Activated CD8-positive, alpha-beta memory T cell treated with anti-CD3 and anti-CD28 coated beads, Interleukin-2, amount 10 ng/mL, durations not matched to agents 7 days and 5 days (primary cell): ENCODE measurements at regions not wholly inside any gene's neighbourhood (a gene's known extent, or its start where the extent isn't known, plus 50 kb on each side); places are given as distances from the start of the nearest gene placed in this dataset.

Source experiments
- ATAC-seq: fragments of 150-1000 bp; cut with Tn5 transposase; one replicate; pipeline ENCODE4 v1.10.0; 2021; ENCODE audit warnings: moderate library complexity
- CTCF ChIA-PET: fragments of 350-600 bp; sonication (Branson Sonifier 250); formaldehyde crosslinking; loops from one replicate; lab custom pipeline; 2021; ENCODE audit warnings: antibody characterized with exemption; lab: Charles Lee
- DNase-seq: peaks from one replicate; pipeline ENCODE4 v3.0.0-alpha.2; 2020
- H3K27ac Mint-ChIP-seq: one replicate; pipeline ENCODE4 v1.8.0; 2021; ENCODE audit warnings: mild to moderate bottlenecking, mixed read lengths
- H3K27me3 Mint-ChIP-seq: one replicate; pipeline ENCODE4 v1.8.0; 2021; ENCODE audit warnings: mixed read lengths
- H3K36me3 Mint-ChIP-seq: one replicate; pipeline ENCODE4 v1.8.0; 2021; ENCODE audit warnings: mild to moderate bottlenecking, mixed read lengths
- H3K4me1 Mint-ChIP-seq: one replicate; pipeline ENCODE4 v1.8.0; 2021; ENCODE audit warnings: mixed read lengths
- H3K4me3 Mint-ChIP-seq: one replicate; pipeline ENCODE4 v1.8.0; 2021; ENCODE audit warnings: mild to moderate bottlenecking, moderate library complexity, mixed read lengths
- H3K9me3 Mint-ChIP-seq: one replicate; pipeline ENCODE4 v1.8.0; 2022; ENCODE audit warnings: low read depth, mixed read lengths

DNA sequence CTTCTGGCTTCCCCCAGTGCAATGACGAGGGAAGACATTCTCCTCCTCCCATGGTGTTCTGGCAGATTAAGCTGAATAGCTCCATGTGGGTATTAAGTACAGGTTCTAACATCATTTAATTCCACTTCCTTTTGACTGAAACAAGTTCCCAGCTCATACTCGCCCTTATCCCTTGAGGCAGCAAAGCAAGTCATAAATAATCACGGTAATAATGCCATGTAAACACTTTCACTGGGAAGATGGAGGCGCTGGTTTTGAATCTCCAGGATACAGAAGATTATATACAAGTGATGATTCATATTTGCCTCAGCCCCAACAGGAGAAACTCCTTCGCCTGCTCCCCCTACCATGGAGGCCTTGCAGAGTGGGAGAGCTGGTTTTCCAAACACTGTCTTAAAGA, 141.3 kb downstream of the PXDC1 start:
- Mint-ChIP-seq H3K36me3 (no peaks in the 10 kb centered on the region), H3K27ac (no peak overlapping the region), H3K4me3 (no peak overlapping the region), H3K9me3 (no peaks in the 10 kb centered on the region), H3K27me3 (peaks cover 3% of the 10 kb centered on the region), H3K4me1 (no peaks in the 10 kb centered on the region)
- ATAC-seq (no peak), DNase-seq (peak; percentile 14)
- CTCF ChIA-PET = no interaction called here

GRCh38 chr6:3609388-3609787, 142.1 kb downstream of the PXDC1 start:
- no peak overlapping the region for H3K27ac Mint-ChIP-seq
- no peaks in the 10 kb centered on the region for H3K4me1 Mint-ChIP-seq
- no peaks in the 10 kb centered on the region for H3K9me3 Mint-ChIP-seq
- peak; percentile 35 for DNase-seq
- peaks cover 3% of the 10 kb centered on the region for H3K27me3 Mint-ChIP-seq
- H3K36me3 Mint-ChIP-seq = no peaks in the 10 kb centered on the region
- no peak overlapping the region for H3K4me3 Mint-ChIP-seq
- ATAC-seq = no peak
- CTCF ChIA-PET = no interaction called here

GRCh38 chr6:3608159-3608558, 143.4 kb downstream of the PXDC1 start:
- ATAC-seq = no peak
- H3K4me3 Mint-ChIP-seq = no peak overlapping the region
- no peaks in the 10 kb centered on the region for H3K9me3 Mint-ChIP-seq
- peak; percentile 7 for DNase-seq
- peaks cover 7% of the 10 kb centered on the region for H3K27me3 Mint-ChIP-seq
- H3K4me1 Mint-ChIP-seq = no peaks in the 10 kb centered on the region
- CTCF ChIA-PET = no interaction called here
- H3K27ac Mint-ChIP-seq = no peak overlapping the region
- H3K36me3 Mint-ChIP-seq = no peaks in the 10 kb centered on the region

GRCh38 chr6:3607599-3607998, 143.9 kb downstream of the PXDC1 start:
- Mint-ChIP-seq H3K9me3 (no peaks in the 10 kb centered on the region), H3K36me3 (no peaks in the 10 kb centered on the region), H3K4me3 (no peak overlapping the region), H3K4me1 (no peaks in the 10 kb centered on the region), H3K27ac (no peak overlapping the region), H3K27me3 (peaks cover 7% of the 10 kb centered on the region)
- DNase-seq (peak; percentile 25), ATAC-seq (no peak)
- CTCF ChIA-PET = no interaction called here

GRCh38 chr6:3607171-3607570, 144.3 kb downstream of the PXDC1 start:
- DNase-seq (peak; percentile 12), ATAC-seq (no peak)
- H3K9me3 Mint-ChIP-seq = no peaks in the 10 kb centered on the region
- CTCF ChIA-PET = no interaction called here
- H3K4me1 Mint-ChIP-seq = no peaks in the 10 kb centered on the region
- peaks cover 7% of the 10 kb centered on the region for H3K27me3 Mint-ChIP-seq
- no peak overlapping the region for H3K4me3 Mint-ChIP-seq
- no peaks in the 10 kb centered on the region for H3K36me3 Mint-ChIP-seq
- H3K27ac Mint-ChIP-seq = no peak overlapping the region

DNA sequence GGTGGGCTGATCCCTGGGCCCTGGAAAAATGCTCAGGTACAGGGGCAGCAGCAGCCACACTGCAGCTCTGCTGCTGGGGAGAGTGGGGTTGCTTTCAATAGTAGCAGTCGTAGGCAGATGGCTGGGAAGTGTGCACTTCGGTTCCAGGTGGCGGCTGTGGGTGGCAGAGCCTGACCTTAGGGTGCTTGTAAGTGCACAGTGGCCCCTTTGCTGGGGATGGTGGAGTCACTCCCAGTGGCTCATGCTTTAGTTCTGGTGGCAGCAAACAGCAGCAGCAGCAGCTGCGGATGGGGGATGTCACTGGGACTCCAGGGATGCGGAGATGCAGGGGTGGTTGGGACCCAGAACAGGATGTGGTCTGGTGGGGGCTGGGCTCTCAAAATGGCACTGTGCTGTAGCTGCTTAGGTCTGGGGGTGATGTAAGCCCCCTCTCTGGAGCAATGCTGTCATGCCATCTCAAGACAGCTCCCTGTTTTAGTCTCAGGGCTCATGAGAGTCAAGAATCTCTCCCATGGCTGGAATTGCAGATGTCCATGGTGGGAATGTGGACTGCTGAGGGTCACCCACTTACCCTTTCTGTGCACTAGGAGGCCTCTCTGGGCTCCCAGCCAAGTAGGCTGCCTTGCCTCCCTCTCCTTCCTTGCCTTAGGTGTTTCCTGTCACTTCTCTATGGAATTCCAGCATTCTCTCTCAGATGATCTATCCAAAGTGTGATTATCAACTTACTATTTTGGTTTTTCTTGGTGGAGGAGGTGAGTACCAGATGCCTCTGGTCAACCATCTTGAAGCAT, 146.7 kb upstream of the SLC22A23 start:
- Mint-ChIP-seq H3K4me1 (no peaks in the 10 kb centered on the region), H3K36me3 (no peaks in the 10 kb centered on the region), H3K27me3 (peaks cover 22% of the 10 kb centered on the region), H3K9me3 (no peaks in the 10 kb centered on the region), H3K4me3 (no peak overlapping the region), H3K27ac (no peak overlapping the region)
- ATAC-seq (no peak), DNase-seq (no peak)
- CTCF ChIA-PET = no interaction called here

DNA sequence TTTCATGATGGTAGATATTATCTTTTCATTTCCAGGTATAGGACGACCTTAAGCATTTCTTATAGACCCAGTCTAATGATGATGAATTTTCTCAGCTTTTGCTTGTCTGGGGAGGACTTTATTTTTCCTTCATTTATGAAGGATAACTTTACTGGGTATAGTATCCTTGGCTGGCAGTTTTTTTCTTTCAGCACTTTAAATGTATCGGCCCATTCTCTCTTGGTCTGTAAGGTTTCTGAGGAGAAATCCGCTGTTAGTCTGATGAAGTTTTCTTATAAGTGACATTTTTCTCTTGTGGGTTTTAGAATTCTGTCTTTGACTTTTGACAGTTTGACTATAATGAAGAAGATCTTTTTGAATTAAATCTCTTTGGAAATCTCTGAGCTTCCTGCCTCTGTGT, 144.7 kb upstream of the SLC22A23 start:
- DNase-seq = no peak
- no peak overlapping the region for H3K27ac Mint-ChIP-seq
- no peaks in the 10 kb centered on the region for H3K36me3 Mint-ChIP-seq
- H3K4me3 Mint-ChIP-seq = no peak overlapping the region
- no peaks in the 10 kb centered on the region for H3K9me3 Mint-ChIP-seq
- CTCF ChIA-PET = no interaction called here
- ATAC-seq = no peak
- H3K27me3 Mint-ChIP-seq = peaks cover 23% of the 10 kb centered on the region
- H3K4me1 Mint-ChIP-seq = no peaks in the 10 kb centered on the region

DNA sequence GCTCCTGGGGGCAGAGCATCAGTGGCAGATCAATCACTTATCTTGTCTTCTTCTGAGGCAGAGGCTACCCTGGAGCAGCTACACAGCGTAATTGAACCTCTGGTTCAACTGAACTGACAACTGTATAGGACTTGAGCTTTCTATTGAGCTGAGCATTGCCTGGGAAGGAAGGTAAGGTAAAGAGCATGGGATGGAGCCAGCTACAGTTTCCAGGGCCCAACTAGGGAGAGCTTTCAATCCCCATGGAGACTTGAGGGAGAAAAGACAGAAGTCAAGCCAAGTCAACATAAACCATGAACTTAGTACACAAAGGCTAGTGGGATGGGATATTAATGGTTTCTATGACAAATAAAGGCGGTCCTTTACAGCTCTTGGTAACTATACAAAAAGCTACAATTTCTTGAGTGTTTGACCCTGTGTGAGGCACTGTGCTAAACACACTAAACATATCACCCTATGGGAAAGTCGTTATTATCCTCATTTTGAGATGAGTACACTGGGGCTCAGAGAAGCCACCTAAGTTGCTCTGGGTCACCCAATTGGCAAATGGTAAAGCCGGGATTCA, 140.7 kb upstream of the SLC22A23 start:
- Mint-ChIP-seq H3K27ac (no peak overlapping the region), H3K36me3 (no peaks in the 10 kb centered on the region), H3K4me3 (no peak overlapping the region), H3K9me3 (no peaks in the 10 kb centered on the region), H3K27me3 (peaks cover 25% of the 10 kb centered on the region), H3K4me1 (no peaks in the 10 kb centered on the region)
- ATAC-seq (no peak), DNase-seq (no peak)
- CTCF ChIA-PET = no interaction called here

DNA sequence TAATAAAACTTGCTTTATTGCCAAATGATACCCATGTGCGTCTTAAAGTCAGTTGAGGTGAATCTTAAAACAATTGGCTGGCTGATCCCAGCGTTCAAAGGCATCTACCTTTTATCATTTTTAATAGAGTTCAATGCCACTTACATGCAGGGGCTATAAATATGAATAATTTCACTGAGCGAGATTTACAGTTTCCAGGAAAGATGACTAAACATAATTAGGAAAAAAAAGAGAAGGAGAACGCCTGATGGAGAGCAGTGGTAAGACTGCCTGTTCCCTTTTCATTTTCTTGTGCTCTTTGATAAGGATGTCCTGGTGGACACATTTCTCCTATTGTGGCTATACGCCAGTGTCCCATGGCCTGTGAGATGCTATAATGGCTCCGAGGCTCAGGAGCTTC, 139.9 kb upstream of the SLC22A23 start:
- Mint-ChIP-seq H3K4me1 (no peaks in the 10 kb centered on the region), H3K4me3 (no peak overlapping the region), H3K27me3 (peaks cover 28% of the 10 kb centered on the region), H3K27ac (no peak overlapping the region), H3K36me3 (no peaks in the 10 kb centered on the region), H3K9me3 (no peaks in the 10 kb centered on the region)
- ATAC-seq = no peak
- CTCF ChIA-PET = no interaction called here
- DNase-seq = no peak

- ATAC-seq (no peak), DNase-seq (no peak)
- peaks cover 4% of the 10 kb centered on the region for H3K4me1 Mint-ChIP-seq
- H3K27ac Mint-ChIP-seq = no peak overlapping the region
- CTCF ChIA-PET = no interaction called here
- H3K36me3 Mint-ChIP-seq = no peaks in the 10 kb centered on the region
- H3K9me3 Mint-ChIP-seq = no peaks in the 10 kb centered on the region
- H3K27me3 Mint-ChIP-seq = peaks cover 18% of the 10 kb centered on the region
- no peak overlapping the region for H3K4me3 Mint-ChIP-seq
Measured at GRCh38 chr6:3594201-3594600, 137.4 kb upstream of the SLC22A23 start.

DNA sequence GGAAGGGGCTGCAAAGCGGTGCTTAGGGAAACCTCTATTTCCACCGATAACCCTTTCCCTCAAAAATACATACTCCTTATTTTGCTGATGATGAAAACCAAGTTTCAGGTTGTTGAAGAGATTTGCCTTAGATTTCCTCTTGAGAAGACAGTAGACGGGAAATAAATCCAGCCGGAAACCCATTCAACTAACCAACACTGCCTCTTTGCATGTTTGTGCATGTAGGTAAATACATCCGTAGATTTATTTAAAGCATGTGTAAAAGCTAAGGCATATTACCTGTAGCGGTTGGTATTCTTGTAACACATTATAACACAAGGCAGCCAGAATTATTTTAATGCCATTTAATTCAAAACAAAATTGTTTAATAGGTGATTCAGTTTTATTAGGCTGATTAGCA, 136.3 kb upstream of the SLC22A23 start:
- Mint-ChIP-seq H3K36me3 (no peaks in the 10 kb centered on the region), H3K27ac (no peak overlapping the region), H3K4me3 (no peak overlapping the region), H3K9me3 (no peaks in the 10 kb centered on the region), H3K27me3 (peaks cover 14% of the 10 kb centered on the region), H3K4me1 (peaks cover 4% of the 10 kb centered on the region)
- CTCF ChIA-PET = no interaction called here
- ATAC-seq = no peak
- DNase-seq = no peak

- H3K36me3 Mint-ChIP-seq = no peaks in the 10 kb centered on the region
- H3K4me3 Mint-ChIP-seq = no peak overlapping the region
- no peak overlapping the region for H3K27ac Mint-ChIP-seq
- H3K9me3 Mint-ChIP-seq = no peaks in the 10 kb centered on the region
- H3K27me3 Mint-ChIP-seq = peaks cover 14% of the 10 kb centered on the region
- ATAC-seq (no peak), DNase-seq (no peak)
- CTCF ChIA-PET = no interaction called here
- peaks cover 4% of the 10 kb centered on the region for H3K4me1 Mint-ChIP-seq
Measured at GRCh38 chr6:3592371-3592941, 135.6 kb upstream of the SLC22A23 start.

DNA sequence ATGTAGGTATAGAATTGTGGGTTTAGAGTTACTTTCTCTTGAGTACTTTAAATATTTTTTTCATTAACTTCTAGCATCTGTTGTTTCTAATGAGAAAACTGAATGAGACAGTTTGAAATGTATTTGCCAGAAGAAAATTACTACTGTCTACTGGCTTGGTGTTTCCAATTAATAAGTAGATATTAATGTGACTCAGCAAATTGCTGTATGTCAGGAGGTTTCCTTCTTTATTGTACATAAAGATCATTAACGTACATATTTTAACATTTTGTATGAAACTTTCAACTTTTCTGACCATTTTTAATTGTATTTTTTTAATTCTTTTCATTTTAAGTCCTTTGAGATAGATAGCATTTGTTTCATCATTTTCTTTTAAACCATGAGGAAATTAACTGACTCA, 135.1 kb upstream of the SLC22A23 start:
- Mint-ChIP-seq H3K36me3 (no peaks in the 10 kb centered on the region), H3K4me1 (peaks cover 4% of the 10 kb centered on the region), H3K27me3 (peaks cover 14% of the 10 kb centered on the region), H3K4me3 (no peak overlapping the region), H3K9me3 (peaks cover 3% of the 10 kb centered on the region), H3K27ac (no peak overlapping the region)
- ATAC-seq = no peak
- no peak for DNase-seq
- CTCF ChIA-PET = no interaction called here

GRCh38 chr6:3587660-3588059, 130.8 kb upstream of the SLC22A23 start:
- CTCF ChIA-PET = no interaction called here
- peaks cover 9% of the 10 kb centered on the region for H3K4me1 Mint-ChIP-seq
- DNase-seq (no peak), ATAC-seq (no peak)
- no peak overlapping the region for H3K4me3 Mint-ChIP-seq
- H3K27ac Mint-ChIP-seq = no peak overlapping the region
- no peaks in the 10 kb centered on the region for H3K36me3 Mint-ChIP-seq
- H3K9me3 Mint-ChIP-seq = peaks cover 3% of the 10 kb centered on the region
- H3K27me3 Mint-ChIP-seq = peaks cover 32% of the 10 kb centered on the region
